Karpas-422 (cell line): ENCODE measurements at regions not wholly inside any gene's neighbourhood (a gene's known extent, or its start where the extent isn't known, plus 50 kb on each side); places are given as distances from the start of the nearest gene placed in this dataset.

ENCODE experiments used
- DNase-seq: peaks from one replicate; pipeline ENCODE4 v3.0.0-alpha.2; 2015
- H2AFZ ChIP-seq: fragments of 200-600 bp; sonication (generic); 2 replicates; pipeline ENCODE4 v1.6.1; 2014; ENCODE audit warnings: antibody characterized with exemption, low read length, mixed read lengths
- H3K27ac ChIP-seq: fragments of 200-600 bp; sonication (generic); 2 replicates; pipeline ENCODE4 v1.5.1; 2014; ENCODE audit warnings: mild to moderate bottlenecking, low read length, moderate library complexity
- H3K27me3 ChIP-seq: fragments of 200-600 bp; sonication (generic); 2 replicates; pipeline ENCODE4 v1.6.1; 2014; ENCODE audit warnings: low read length, mixed read lengths
- H3K36me3 ChIP-seq: fragments of 200-600 bp; sonication (generic); 2 replicates; pipeline ENCODE4 v1.6.1; 2014; ENCODE audit warnings: low read length, mixed read lengths; ENCODE audit not compliant: insufficient read depth
- H3K4me1 ChIP-seq: fragments of 200-600 bp; sonication (generic); 2 replicates; pipeline ENCODE4 v1.6.1; 2014; ENCODE audit warnings: mild to moderate bottlenecking, low read length, mixed read lengths
- H3K4me2 ChIP-seq: fragments of 200-600 bp; sonication (generic); 2 replicates; pipeline ENCODE4 v1.6.1; 2014; ENCODE audit warnings: low read length, low read depth, mild to moderate bottlenecking; ENCODE audit not compliant: poor library complexity, severe bottlenecking
- H3K4me3 ChIP-seq: fragments of 200-600 bp; sonication (generic); 2 replicates; pipeline ENCODE4 v1.5.1; 2014; ENCODE audit warnings: mild to moderate bottlenecking, antibody characterized with exemption, low read length, mixed read lengths
- H3K79me2 ChIP-seq: fragments of 200-600 bp; sonication (generic); 2 replicates; pipeline ENCODE4 v1.6.1; 2014; ENCODE audit warnings: mild to moderate bottlenecking, low read length, mixed read lengths
- H3K9ac ChIP-seq: fragments of 200-600 bp; sonication (generic); 2 replicates; pipeline ENCODE4 v1.6.0; 2014; ENCODE audit warnings: low read length
- H3K9me2 ChIP-seq: fragments of 200-600 bp; sonication (generic), shearing (Covaris generic); replicated peaks from 2 replicates; pipeline ENCODE4 v1.6.0; 2014; ENCODE audit warnings: mild to moderate bottlenecking, low read length, moderate library complexity; ENCODE audit not compliant: insufficient read depth
- H3K9me3 ChIP-seq: fragments of 300-700, 200-600 bp; sonication (generic); 2 replicates; pipeline ENCODE4 v1.6.1; 2014; ENCODE audit warnings: low read length, mixed read lengths
- H4K20me1 ChIP-seq: fragments of 200-600 bp; sonication (generic); 2 replicates; pipeline ENCODE4 v1.6.1; 2014; ENCODE audit warnings: mild to moderate bottlenecking, antibody characterized with exemption, low read length, low read depth; ENCODE audit not compliant: insufficient read depth

- H3K27ac ChIP-seq = no peak overlapping the region
- H3K4me3 ChIP-seq = no peak overlapping the region
- no peak for DNase-seq
- H3K4me2 ChIP-seq = no peak overlapping the region
- H3K36me3 ChIP-seq = no peaks in the 10 kb centered on the region
- no peaks in the 10 kb centered on the region for H3K4me1 ChIP-seq
- H3K9ac ChIP-seq = no peak overlapping the region
- no peaks in the 10 kb centered on the region for H4K20me1 ChIP-seq
- H3K9me2 ChIP-seq = no peaks in the 10 kb centered on the region
- no peaks in the 10 kb centered on the region for H3K27me3 ChIP-seq
- H3K79me2 ChIP-seq = no peaks in the 10 kb centered on the region
- no peak overlapping the region for H2AFZ ChIP-seq
- peaks cover 6% of the 10 kb centered on the region; the same call in 1 of the 2 replicates for H3K9me3 ChIP-seq
Observed at GRCh38 chr15:25185156-25185710, 230.4 kb downstream of the SNRPN start.

GRCh38 chr15:25185791-25186190 lies 231.0 kb downstream of the SNRPN start:
- Histone ChIP-seq H3K9me2 (no peaks in the 10 kb centered on the region), H3K4me3 (no peak overlapping the region), H3K4me1 (no peaks in the 10 kb centered on the region), H3K27ac (no peak overlapping the region), H3K9ac (no peak overlapping the region), H2AFZ (no peak overlapping the region), H3K27me3 (no peaks in the 10 kb centered on the region), H3K79me2 (no peaks in the 10 kb centered on the region), H3K9me3 (peaks cover 8% of the 10 kb centered on the region; the same call in 1 of the 2 replicates), H3K36me3 (no peaks in the 10 kb centered on the region), H3K4me2 (no peak overlapping the region), H4K20me1 (no peaks in the 10 kb centered on the region)
- DNase-seq = no peak

GRCh38 chr15:25186411-25186810 lies 231.6 kb downstream of the SNRPN start:
- DNase-seq = no peak
- Histone ChIP-seq H3K4me3 (no peak overlapping the region), H3K9ac (no peak overlapping the region), H2AFZ (no peak overlapping the region), H3K36me3 (no peaks in the 10 kb centered on the region), H3K4me2 (no peak overlapping the region), H4K20me1 (no peaks in the 10 kb centered on the region), H3K4me1 (no peaks in the 10 kb centered on the region), H3K27me3 (no peaks in the 10 kb centered on the region), H3K27ac (no peak overlapping the region), H3K9me3 (peaks cover 13% of the 10 kb centered on the region; the same call in 1 of the 2 replicates), H3K79me2 (no peaks in the 10 kb centered on the region), H3K9me2 (no peaks in the 10 kb centered on the region)

- Histone ChIP-seq H3K36me3 (no peaks in the 10 kb centered on the region), H2AFZ (no peak overlapping the region), H3K27me3 (no peaks in the 10 kb centered on the region), H3K27ac (no peak overlapping the region), H3K4me3 (no peak overlapping the region), H3K4me2 (no peak overlapping the region), H3K4me1 (no peaks in the 10 kb centered on the region), H3K79me2 (no peaks in the 10 kb centered on the region), H4K20me1 (no peaks in the 10 kb centered on the region), H3K9me2 (no peaks in the 10 kb centered on the region), H3K9ac (no peak overlapping the region), H3K9me3 (peaks cover 18% of the 10 kb centered on the region; the same call in 1 of the 2 replicates)
- no peak for DNase-seq
Observed at GRCh38 chr15:25186906-25187645, 232.3 kb downstream of the SNRPN start.

- DNase-seq = no peak
Observed at GRCh38 chr15:25188051-25188450, 233.3 kb downstream of the SNRPN start.

GRCh38 chr15:25188551-25189101 lies 233.8 kb downstream of the SNRPN start:
- Histone ChIP-seq H3K79me2 (no peaks in the 10 kb centered on the region), H4K20me1 (no peaks in the 10 kb centered on the region), H3K36me3 (no peaks in the 10 kb centered on the region), H3K9me2 (no peaks in the 10 kb centered on the region), H3K9ac (no peak overlapping the region), H3K27ac (no peak overlapping the region), H3K9me3 (peaks cover 21% of the 10 kb centered on the region; the same call in 1 of the 2 replicates), H3K4me2 (no peak overlapping the region), H3K27me3 (no peaks in the 10 kb centered on the region), H2AFZ (no peak overlapping the region), H3K4me3 (no peak overlapping the region), H3K4me1 (no peaks in the 10 kb centered on the region)
- no peak for DNase-seq

More at GRCh38 chr15:25188051-25188450, 233.3 kb downstream of the SNRPN start:
- Histone ChIP-seq H4K20me1 (no peaks in the 10 kb centered on the region), H3K9ac (no peak overlapping the region), H3K4me2 (no peak overlapping the region), H3K9me3 (peaks cover 23% of the 10 kb centered on the region; the same call in 1 of the 2 replicates), H3K27ac (no peak overlapping the region), H3K79me2 (no peaks in the 10 kb centered on the region), H3K4me1 (no peaks in the 10 kb centered on the region), H3K27me3 (no peaks in the 10 kb centered on the region), H3K4me3 (no peak overlapping the region), H3K9me2 (no peaks in the 10 kb centered on the region), H3K36me3 (no peaks in the 10 kb centered on the region), H2AFZ (no peak overlapping the region)

GRCh38 chr15:25189551-25189950 lies 234.8 kb downstream of the SNRPN start:
- Histone ChIP-seq H2AFZ (no peak overlapping the region), H4K20me1 (no peaks in the 10 kb centered on the region), H3K36me3 (no peaks in the 10 kb centered on the region), H3K4me1 (no peaks in the 10 kb centered on the region), H3K4me2 (no peak overlapping the region), H3K4me3 (no peak overlapping the region), H3K27me3 (no peaks in the 10 kb centered on the region), H3K9me3 (peaks cover 21% of the 10 kb centered on the region; the same call in 1 of the 2 replicates), H3K79me2 (no peaks in the 10 kb centered on the region), H3K27ac (no peak overlapping the region), H3K9me2 (no peaks in the 10 kb centered on the region), H3K9ac (no peak overlapping the region)
- DNase-seq = no peak

- no peaks in the 10 kb centered on the region for H4K20me1 ChIP-seq
- no peak overlapping the region for H2AFZ ChIP-seq
- H3K4me3 ChIP-seq = no peak overlapping the region
- no peaks in the 10 kb centered on the region for H3K27me3 ChIP-seq
- H3K4me1 ChIP-seq = no peaks in the 10 kb centered on the region
- no peaks in the 10 kb centered on the region for H3K36me3 ChIP-seq
- no peak overlapping the region for H3K27ac ChIP-seq
- no peaks in the 10 kb centered on the region for H3K79me2 ChIP-seq
- H3K9me2 ChIP-seq = no peaks in the 10 kb centered on the region
- H3K9ac ChIP-seq = no peak overlapping the region
- no peak for DNase-seq
- H3K9me3 ChIP-seq = peaks cover 31% of the 10 kb centered on the region; the same call in 1 of the 2 replicates
- H3K4me2 ChIP-seq = no peak overlapping the region
Observed at GRCh38 chr15:25192651-25193050, 237.9 kb downstream of the SNRPN start.
